K562 (cell line): ENCODE measurements at regions not wholly inside any gene's neighbourhood (a gene's known extent, or its start where the extent isn't known, plus 50 kb on each side); places are given as distances from the start of the nearest gene placed in this dataset.

Experiments used
- ATAC-seq: fragments of 200-7000 bp; cut with Tn5 transposase; 3 replicates; pipeline ENCODE4 v1.9.1; 2020; ENCODE audit warnings: moderate library complexity
- BruUV-seq: library from RNA; stranded (reverse); fragments of 400-500 nt; replicated peaks from 2 replicates; lab custom pipeline; 2021; lab: Mats Ljungman, UMichigan
- CTCF ChIA-PET: fragments of 300-600 bp; formaldehyde crosslinking; extraction: SDS; loops from one replicate; lab custom pipeline; 2021; ENCODE audit warnings: low intra/inter-chr PET ratio; lab: Yijun Ruan, JAX
- POLR2A ChIA-PET: fragments of 300-600, 350-650 bp; sonication (Branson Sonifier 250); formaldehyde crosslinking; extraction: SDS; loops from one replicate; lab custom pipeline; 2021; ENCODE audit warnings: antibody characterized with exemption, inconsistent platforms; lab: Yijun Ruan, JAX
- DNase-seq, 4 experiments: peaks; one replicate each; pipeline versions ENCODE4 v3.0.0 to v3.0.0-alpha.2; 2011 to 2018; ENCODE audit warnings: low spot score in 3 of 4, mixed read lengths in 3 of 4; ENCODE audit errors: extremely low read depth in 1 of 4
- FAIRE-seq: peaks from 2 replicates; lab custom pipeline; 2011; peaks lifted over from hg19 to GRCh38; lab: Jason Lieb, UNC
- H2AFZ ChIP-seq: 2 replicates; pipeline ENCODE4 v1.6.0; 2011; ENCODE audit warnings: low read depth, low read length, control low read depth, inconsistent platforms
- H3K27ac ChIP-seq: fragments of 200-600 bp; 3 replicates; pipeline ENCODE4 v1.8.0; 2011; ENCODE audit warnings: low read depth, mild to moderate bottlenecking, control low read depth, inconsistent platforms, low read length, moderate library complexity, mixed read lengths; ENCODE audit errors: extremely low read depth
- H3K27me3 ChIP-seq, 2 experiments: fragments of 300-600 bp in 1 of 2; 2 replicates in 1 of 2; 3 replicates in 1 of 2; pipeline versions ENCODE4 v1.6.0 to v1.8.0; 2011; ENCODE audit warnings: inconsistent platforms in 2 of 2, low read length in 2 of 2, mild to moderate bottlenecking in 1 of 2, mixed read lengths in 1 of 2, moderate library complexity in 1 of 2; ENCODE audit not compliant: control insufficient read depth in 2 of 2, insufficient read depth in 2 of 2
- H3K36me3 ChIP-seq: fragments of 300-600 bp; 3 replicates; pipeline ENCODE4 v1.8.0; 2011; ENCODE audit warnings: mild to moderate bottlenecking, low read length, inconsistent platforms; ENCODE audit not compliant: control insufficient read depth, insufficient read depth
- H3K4me1 ChIP-seq, 2 experiments: fragments of 200-600 bp in 1 of 2; replicated peaks in 1 of 2; 2 replicates in 1 of 2; 3 replicates in 1 of 2; pipeline versions ENCODE4 v1.5.1 to v1.8.0; 2011; ENCODE audit warnings: inconsistent platforms in 2 of 2, low read length in 2 of 2, mild to moderate bottlenecking in 1 of 2, mixed read lengths in 1 of 2, moderate library complexity in 1 of 2; ENCODE audit not compliant: control insufficient read depth in 2 of 2, insufficient read depth in 2 of 2
- H3K4me2 ChIP-seq: 2 replicates; pipeline ENCODE4 v1.6.1; 2011; ENCODE audit warnings: low read length, control low read depth, inconsistent platforms, mixed read lengths; ENCODE audit not compliant: insufficient read depth
- H3K4me3 ChIP-seq: fragments of 200-600 bp; sonication (generic), shearing (Covaris generic); 2 replicates; pipeline ENCODE4 v1.5.1; 2016; ENCODE audit warnings: control low read depth, inconsistent platforms
- H3K79me2 ChIP-seq: fragments of 200-600 bp; 3 replicates; pipeline ENCODE4 v1.8.0; 2011; ENCODE audit warnings: low read length, inconsistent platforms; ENCODE audit not compliant: control insufficient read depth, insufficient read depth
- H3K9ac ChIP-seq, 2 experiments: 2 replicates each; pipeline versions ENCODE4 v1.6.0 to v1.6.1; 2011; ENCODE audit warnings: low read depth in 2 of 2, low read length in 2 of 2, control low read depth in 1 of 2, inconsistent platforms in 1 of 2, mild to moderate bottlenecking in 1 of 2, mixed read lengths in 1 of 2; ENCODE audit not compliant: insufficient read depth in 1 of 2
- H3K9me1 ChIP-seq: one replicate; pipeline ENCODE4 v1.6.0; 2011; ENCODE audit warnings: inconsistent platforms, mild to moderate bottlenecking, low read length, moderate library complexity; ENCODE audit not compliant: control insufficient read depth, insufficient read depth
- H3K9me3 ChIP-seq: replicated peaks from 2 replicates; pipeline ENCODE4 v1.5.1; 2011; ENCODE audit warnings: low read depth, low read length, inconsistent platforms; ENCODE audit not compliant: control insufficient read depth, insufficient read depth
- H4K20me1 ChIP-seq: replicated peaks from 2 replicates; pipeline ENCODE4 v1.6.1; 2011; ENCODE audit warnings: low read length, inconsistent platforms, mixed read lengths; ENCODE audit not compliant: control insufficient read depth, insufficient read depth
- ETV6 ChIP-seq, 3 experiments: fragments of 150-350 bp in 1 of 3; sonication (generic) in 1 of 3; formaldehyde crosslinking in 1 of 3; IDR thresholded peaks; 2 replicates each; pipeline versions ENCODE4 v1.6.1 to v1.8.0; 2014 to 2022; ENCODE audit warnings: borderline replicate concordance in 2 of 3, low read depth in 2 of 3, antibody characterized with exemption in 1 of 3, low read length in 1 of 3, mild to moderate bottlenecking in 1 of 3, missing genetic modification reagents in 1 of 3
- GATA2 ChIP-seq: sonication (generic); formaldehyde crosslinking; IDR thresholded peaks from 2 replicates; pipeline ENCODE4 v1.4.0; 2020; ENCODE audit warnings: mild to moderate bottlenecking, missing genetic modification reagents
- HDAC2 ChIP-seq: fragments of 450-650 bp; IDR thresholded peaks from 2 replicates; pipeline ENCODE4 v1.6.1; 2016; ENCODE audit warnings: mild to moderate bottlenecking
- HEY1 ChIP-seq: fragments of 250-450 bp; sonication (Bioruptor Pico); IDR thresholded peaks from 2 replicates; pipeline ENCODE4 v1.5.0; 2020; ENCODE audit warnings: mild to moderate bottlenecking, moderate library complexity, borderline replicate concordance
- KLF16 ChIP-seq: IDR thresholded peaks from 2 replicates; pipeline ENCODE4 v1.6.1; 2016; ENCODE audit warnings: antibody characterized with exemption
- NCOR1 ChIP-seq: fragments of 450-650 bp; IDR thresholded peaks from 2 replicates; pipeline ENCODE4 v1.6.1; 2016; ENCODE audit warnings: mild to moderate bottlenecking, moderate library complexity
- NR2C2 ChIP-seq, 2 experiments: fragments of 200-800 bp in 1 of 2; sonication (Bioruptor generic) in 1 of 2; sonication (generic) in 1 of 2; formaldehyde crosslinking in 1 of 2; IDR thresholded peaks; 2 replicates each; pipeline versions ENCODE4 v1.6.1 to v1.8.0; 2016 to 2022; ENCODE audit warnings: mild to moderate bottlenecking in 1 of 2, missing compliant biosample characterization in 1 of 2, missing genetic modification characterization in 1 of 2, missing genetic modification reagents in 1 of 2
- PHB2 ChIP-seq: fragments of 450-650 bp; IDR thresholded peaks from 2 replicates; pipeline ENCODE4 v1.6.1; 2017; ENCODE audit warnings: low read depth
- RBBP5 ChIP-seq: fragments of 200-600 bp; sonication (generic); IDR thresholded peaks from 2 replicates; pipeline ENCODE4 v1.6.1; 2012; ENCODE audit warnings: borderline replicate concordance, mild to moderate bottlenecking, low read length, control low read depth, inconsistent platforms; ENCODE audit not compliant: insufficient read depth, poor library complexity, severe bottlenecking
- RBM34 ChIP-seq: fragments of 200-400 bp; formaldehyde crosslinking; IDR thresholded peaks from 2 replicates; pipeline ENCODE4 v1.6.1; 2018; ENCODE audit warnings: low read length, borderline replicate concordance; ENCODE audit not compliant: insufficient read depth
- SMARCA5 ChIP-seq: fragments of 450-650 bp; IDR thresholded peaks from 2 replicates; pipeline ENCODE4 v1.6.1; 2016
- TAF1 ChIP-seq: IDR thresholded peaks from 2 replicates; pipeline ENCODE4 v1.6.1; 2011; ENCODE audit warnings: mild to moderate bottlenecking, low read length, moderate library complexity; ENCODE audit not compliant: insufficient read depth, control insufficient read depth, severe bottlenecking; ENCODE audit errors: extremely low read depth
- ZNF511 ChIP-seq: sonication (generic); formaldehyde crosslinking; IDR thresholded peaks from 2 replicates; pipeline ENCODE4 v1.8.0; 2022; ENCODE audit warnings: mild to moderate bottlenecking, missing genetic modification reagents
- ZNF644 ChIP-seq: fragments of 200-800 bp; sonication (Bioruptor generic); IDR thresholded peaks from 2 replicates; pipeline ENCODE4 v1.6.1; 2016; ENCODE audit warnings: low read depth, missing genetic modification characterization, missing compliant biosample characterization
- ZNF77 ChIP-seq: fragments of 250-450 bp; sonication (Bioruptor Pico); IDR thresholded peaks from 2 replicates; pipeline ENCODE4 v1.5.0; 2020
- WGBS: fragments of 100-300 bp; shearing (Covaris generic); methylation state at CpG from one replicate; pipeline ENCODE4 v1.1.6; 2016; ENCODE audit warnings: low coverage, mixed read lengths; ENCODE audit not compliant: insufficient coverage; ENCODE audit errors: missing lambda C conversion rate; 5-methylcytosine and 5-hydroxymethylcytosine counted together
- in situ Hi-C: fragments of 300-500 bp; cut with MboI; formaldehyde crosslinking; loops from 4 replicates; pipeline ENCODE4 v1.15.0; 2018; ENCODE audit warnings: inconsistent platforms, mixed read lengths
- intact Hi-C: fragments of 100-400 bp; cut with micrococcal nuclease; formaldehyde crosslinking; loops from 2 replicates; pipeline ENCODE4 v1.14.2; 2022

- TF ChIP-seq PHB2 = no peak
- no peak for TF ChIP-seq ETV6 (IDR thresholded peaks at IDR 0.05; ENCODE audit: borderline replicate concordance in 1 of 2, low read depth in 2 of 2, low read length in 1 of 2)
- no peak for TF ChIP-seq ETV6 (CRISPR knock-in tag; IDR thresholded peaks at IDR 0.05; ENCODE audit: borderline replicate concordance)
- TF ChIP-seq, all 486 proteins: peak for 6
Observed at GRCh38 chr16:73956587-73957494, 339.8 kb upstream of the PSMD7 start (continued).

- Histone ChIP-seq H3K9me3 (no peaks in the 10 kb centered on the region), H3K27me3 (no peaks in the 10 kb centered on the region; a peak in 1 of 5 replicates), H3K27ac (no peak overlapping the region), H3K4me3 (no peak overlapping the region), H3K36me3 (no peaks in the 10 kb centered on the region), H2AFZ (no peak overlapping the region), H3K9ac (no peak overlapping the region), H3K79me2 (no peaks in the 10 kb centered on the region), H3K4me2 (no peak overlapping the region), H4K20me1 (peaks cover 5% of the 10 kb centered on the region; the same call in 1 of the 2 replicates)
- BruUV-seq = no TSS peak
- DNase-seq (no peak), FAIRE-seq (no peak), ATAC-seq (no peak)
- intact Hi-C loops (loop anchor here (5.0 to 10.0 kb wide), 2 partner anchors 391 to 1828 kb away; no protein-coding TSS in a partner anchor), in situ Hi-C loops (no loop called here)
- POLR2A ChIA-PET = interaction anchor here (1.4 kb wide), 1 partner anchor 18 kb away, joined by 4 read pairs; no protein-coding TSS in a partner anchor
- WGBS = 0% methylated on average over 11 of the region's 11 CpGs
- CTCF ChIA-PET = interaction anchor here (0.6 kb wide), 1 partner anchor 808 kb away, joined by 3 read pairs; no protein-coding TSS in a partner anchor
- TF ChIP-seq ZNF511 (CRISPR knock-in tag) (no peak), GATA2 (no peak), NR2C2 (CRISPR knock-in tag; IDR thresholded peaks at IDR 0.05) (no peak), NR2C2 (tag; IDR thresholded peaks at IDR 0.05) (no peak), RBBP5 (no peak), ZNF644 (no peak), HEY1 (CRISPR knock-in tag) (no peak), TAF1 (no peak), HDAC2 (no peak), ZNF77 (no peak), NCOR1 (no peak), RBM34 (no peak), KLF16 (no peak), SMARCA5 (no peak)
- TF ChIP-seq, all 486 proteins: peak for 0
- Histone ChIP-seq H3K4me1 (no peaks in the 10 kb centered on the region), H3K9me1 (no peaks in the 10 kb centered on the region)
Observed at GRCh38 chr16:73955702-73956101, 340.9 kb upstream of the PSMD7 start.
